ENCODE measurements at regions not wholly inside any gene's neighbourhood (a gene's known extent, or its start where the extent isn't known, plus 50 kb on each side); places are given as distances from the start of the nearest gene placed in this dataset.
"Not testable (repeated sequence)": the region's sequence is repeated elsewhere in the genome, so short reads cannot be mapped to it uniquely, and the experiment has no call there.

- DNase-seq (ENCODE audit: low read depth): no peak
Measured at GRCh38 chr18:57950542-57950941, 93.5 kb upstream of the NEDD4L start.

DNA sequence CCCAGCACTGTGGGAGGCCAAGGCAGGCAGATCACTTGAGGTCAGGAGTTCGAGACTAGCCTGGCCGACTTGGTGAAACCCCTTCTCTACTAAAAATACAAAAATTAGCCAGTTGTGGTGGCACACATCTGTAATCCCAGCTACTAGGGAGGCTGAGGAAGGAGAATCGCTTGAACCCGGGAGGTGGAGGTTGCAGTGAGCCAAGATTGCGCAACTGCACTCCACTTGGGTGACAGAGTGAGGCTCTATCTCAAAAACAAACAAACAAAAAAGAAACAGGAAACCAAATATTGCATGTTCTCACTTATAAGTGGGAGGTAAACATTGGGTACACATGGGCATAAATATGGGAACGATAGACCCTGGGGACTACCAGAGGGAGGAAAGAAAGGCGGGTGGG lies 94.7 kb upstream of the NEDD4L start:
- DNase-seq (ENCODE audit: low read depth); H3K4me3 ChIP-seq (replicated peaks; ENCODE audit: low read depth, low read length): not testable (repeated sequence)

More at GRCh38 chr18:57950542-57950941, 93.5 kb upstream of the NEDD4L start:
- H3K4me3 ChIP-seq (replicated peaks; ENCODE audit: low read depth, low read length): no peak overlapping the region
- no peak for TF ChIP-seq CTCF (IDR thresholded peaks at IDR 0.05; ENCODE audit: low read length, missing control alignments)

DNA sequence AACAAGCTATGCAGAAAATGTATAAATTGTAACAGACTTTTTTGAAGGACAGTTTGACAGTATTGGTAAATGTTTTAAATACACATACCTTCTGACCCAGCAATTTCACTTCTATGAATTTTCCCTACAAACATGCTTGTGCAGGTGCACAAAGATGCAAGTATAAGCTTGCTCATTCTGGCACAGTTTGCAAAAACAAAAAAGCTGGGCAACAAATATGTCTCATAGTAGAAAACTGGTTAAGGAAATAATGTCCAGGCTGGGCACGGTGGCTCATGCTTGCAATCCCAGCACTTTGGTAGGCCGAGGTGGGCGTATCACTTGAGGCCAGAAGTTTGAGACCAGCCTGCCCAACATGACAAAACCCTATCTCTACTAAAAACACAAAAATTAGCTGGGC lies 96.9 kb upstream of the NEDD4L start:
- DNase-seq (ENCODE audit: low read depth): no peak
- TF ChIP-seq CTCF (IDR thresholded peaks at IDR 0.05; ENCODE audit: low read length, missing control alignments): no peak

DNA sequence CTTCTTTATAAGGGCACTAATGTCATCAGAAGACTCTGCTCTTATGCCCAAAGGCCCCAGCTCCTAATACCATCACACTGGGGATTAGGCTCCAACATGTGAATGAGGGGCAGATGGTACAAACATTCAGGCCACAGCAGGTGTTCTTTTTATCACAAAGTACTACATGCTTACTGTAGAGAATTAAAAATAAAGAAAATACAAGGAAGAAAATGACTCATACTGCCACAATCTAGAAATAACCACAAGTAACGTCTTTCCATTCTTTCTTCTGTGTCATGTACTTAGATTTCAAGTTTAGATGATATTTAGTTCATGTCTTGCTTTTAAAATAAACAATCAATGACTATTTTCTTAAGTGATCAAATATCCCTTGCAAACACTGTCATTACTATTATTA lies 100.3 kb upstream of the NEDD4L start:
- peak; percentile 19 for DNase-seq (ENCODE audit: low read depth)
- TF ChIP-seq CTCF (IDR thresholded peaks at IDR 0.05; ENCODE audit: low read length, missing control alignments): no peak
- no peak overlapping the region for H3K4me3 ChIP-seq (replicated peaks; ENCODE audit: low read depth, low read length)

More for the DNA sequence above, 96.9 kb upstream of the NEDD4L start:
- no peak overlapping the region for H3K4me3 ChIP-seq (replicated peaks; ENCODE audit: low read depth, low read length)

GRCh38 chr18:57942493-57942892 lies 101.5 kb upstream of the NEDD4L start:
- TF ChIP-seq CTCF (IDR thresholded peaks at IDR 0.05; ENCODE audit: low read length, missing control alignments): no peak
- no peak for DNase-seq (ENCODE audit: low read depth)
- no peak overlapping the region for H3K4me3 ChIP-seq (replicated peaks; ENCODE audit: low read depth, low read length)

- no peak overlapping the region for H3K4me3 ChIP-seq (replicated peaks; ENCODE audit: low read depth, low read length)
- TF ChIP-seq CTCF (IDR thresholded peaks at IDR 0.05; ENCODE audit: low read length, missing control alignments): no peak
- no peak for DNase-seq (ENCODE audit: low read depth)
Measured at GRCh38 chr18:57941841-57942489, 102.1 kb upstream of the NEDD4L start.

GRCh38 chr18:57940166-57940660 lies 103.8 kb upstream of the NEDD4L start:
- no peak for TF ChIP-seq CTCF (IDR thresholded peaks at IDR 0.05; ENCODE audit: low read length, missing control alignments)
- H3K4me3 ChIP-seq (replicated peaks; ENCODE audit: low read depth, low read length): no peak overlapping the region
- DNase-seq (ENCODE audit: low read depth): no peak

- not testable (repeated sequence) for DNase-seq (ENCODE audit: low read depth); H3K4me3 ChIP-seq (replicated peaks; ENCODE audit: low read depth, low read length)
Measured at GRCh38 chr18:57934375-57934774, 109.7 kb upstream of the NEDD4L start.
